H1 (cell line): ENCODE measurements at regions not wholly inside any gene's neighbourhood (a gene's known extent, or its start where the extent isn't known, plus 50 kb on each side); places are given as distances from the start of the nearest gene placed in this dataset.

Experiments
- CTCF ChIA-PET: fragments of 300-600 bp; sonication (Branson Sonifier 250); formaldehyde crosslinking; loops from one replicate; lab custom pipeline; 2021; ENCODE audit not compliant: partially characterized antibody; lab: Charles Lee
- POLR2A ChIA-PET: fragments of 300-600 bp; sonication (Branson Sonifier 250); formaldehyde crosslinking; loops from one replicate; lab custom pipeline; 2021; ENCODE audit warnings: inconsistent platforms; ENCODE audit not compliant: partially characterized antibody; lab: Charles Lee
- DNase-seq, 2 experiments: peaks; one replicate each; pipeline versions ENCODE4 v3.0.0 to v3.0.0-alpha.2; 2010 to 2022; ENCODE audit warnings: low spot score in 2 of 2, low read depth in 1 of 2, mixed read lengths in 1 of 2
- FAIRE-seq: peaks from 2 replicates; lab custom pipeline; 2011; peaks lifted over from hg19 to GRCh38; lab: Jason Lieb, UNC
- H2AFZ ChIP-seq: 2 replicates; pipeline ENCODE4 v1.8.1; 2012; ENCODE audit warnings: low read length, inconsistent platforms
- H2AK5ac ChIP-seq: 2 replicates; pipeline ENCODE4 v1.6.1; 2013; ENCODE audit warnings: low read depth, low read length
- H2BK120ac ChIP-seq: replicated peaks from 2 replicates; pipeline ENCODE3; 2013; ENCODE audit warnings: low read depth, low read length, inconsistent platforms
- H2BK12ac ChIP-seq: 2 replicates; pipeline ENCODE4 v1.6.1; 2013; ENCODE audit warnings: low read depth, low read length
- H2BK15ac ChIP-seq: 2 replicates; pipeline ENCODE4 v1.6.1; 2013; ENCODE audit warnings: low read length
- H2BK20ac ChIP-seq: 2 replicates; pipeline ENCODE4 v1.6.1; 2013; ENCODE audit warnings: low read length
- H2BK5ac ChIP-seq: 2 replicates; pipeline ENCODE4 v1.6.1; 2013; ENCODE audit warnings: low read depth, low read length
- H3K14ac ChIP-seq: 2 replicates; pipeline ENCODE4 v1.6.1; 2013; ENCODE audit warnings: inconsistent platforms; ENCODE audit not compliant: insufficient read length
- H3K18ac ChIP-seq: 2 replicates; pipeline ENCODE4 v1.6.1; 2013; ENCODE audit warnings: low read length; ENCODE audit errors: extremely low read depth
- H3K23ac ChIP-seq: 2 replicates; pipeline ENCODE4 v1.6.1; 2013; ENCODE audit warnings: inconsistent platforms; ENCODE audit not compliant: insufficient read length
- H3K23me2 ChIP-seq: 2 replicates; pipeline ENCODE4 v1.6.1; 2013; ENCODE audit warnings: low read depth, low read length
- H3K27ac ChIP-seq: 2 replicates; pipeline ENCODE4 v1.6.1; 2011; ENCODE audit warnings: low read depth, low read length, inconsistent platforms
- H3K27me3 ChIP-seq, 4 experiments: replicated peaks in 1 of 4; 1 replicate in 1 of 4; 2 replicates in 3 of 4; pipeline versions ENCODE4 v1.6.1 to v1.8.1; 2011 to 2013; ENCODE audit warnings: low read length in 3 of 4, mild to moderate bottlenecking in 3 of 4, inconsistent platforms in 2 of 4, mixed read lengths in 2 of 4, moderate library complexity in 1 of 4; ENCODE audit not compliant: control insufficient read depth in 3 of 4, insufficient read depth in 3 of 4; ENCODE audit errors: extremely low read depth in 1 of 4
- H3K36me3 ChIP-seq, 4 experiments: 2 replicates each; pipeline versions ENCODE4 v1.6.1 to v1.8.1; 2011 to 2013; ENCODE audit warnings: mild to moderate bottlenecking in 4 of 4, low read length in 3 of 4, moderate library complexity in 2 of 4, control low read depth in 1 of 4, inconsistent platforms in 1 of 4; ENCODE audit not compliant: insufficient read depth in 4 of 4, control insufficient read depth in 2 of 4
- H3K4ac ChIP-seq: replicated peaks from 2 replicates; pipeline ENCODE3; 2013; ENCODE audit warnings: low read length, low read depth, mixed read lengths, inconsistent platforms; ENCODE audit not compliant: insufficient read length
- H3K4me1 ChIP-seq, 4 experiments: replicated peaks in 1 of 4; 1 replicate in 1 of 4; 2 replicates in 3 of 4; pipeline versions ENCODE4 v1.6.1 to v1.8.1; 2011 to 2013; ENCODE audit warnings: low read length in 3 of 4, inconsistent platforms in 2 of 4, mixed read lengths in 1 of 4; ENCODE audit not compliant: insufficient read depth in 4 of 4, control insufficient read depth in 3 of 4
- H3K4me2 ChIP-seq, 2 experiments: 2 replicates each; pipeline versions ENCODE4 v1.6.1 to v1.8.1; 2011 to 2013; ENCODE audit warnings: low read depth in 2 of 2, low read length in 2 of 2, control low read depth in 1 of 2, inconsistent platforms in 1 of 2, mild to moderate bottlenecking in 1 of 2; ENCODE audit not compliant: insufficient read depth in 1 of 2
- H3K4me3 ChIP-seq, 4 experiments: fragments of 200-600, 300-600 bp in 1 of 4; sonication (generic), shearing (Covaris generic), sonication (Bioruptor Twin) in 1 of 4; 2 replicates each; pipeline versions ENCODE4 v1.5.1 to v1.8.1; 2011 to 2016; ENCODE audit warnings: low read length in 4 of 4, low read depth in 3 of 4, control low read depth in 2 of 4, inconsistent platforms in 2 of 4, mild to moderate bottlenecking in 2 of 4, mixed read lengths in 1 of 4, moderate library complexity in 1 of 4; ENCODE audit not compliant: insufficient read depth in 2 of 4; ENCODE audit errors: extremely low read depth in 1 of 4
- H3K56ac ChIP-seq: replicated peaks from 2 replicates; pipeline ENCODE3; 2013; ENCODE audit warnings: low read depth, mild to moderate bottlenecking, mixed read lengths, low read length, inconsistent platforms; ENCODE audit not compliant: insufficient read length
- H3K79me1 ChIP-seq: 2 replicates; pipeline ENCODE4 v1.6.1; 2013; ENCODE audit warnings: low read depth, low read length, control low read depth
- H3K79me2 ChIP-seq, 2 experiments: 2 replicates each; pipeline versions ENCODE4 v1.6.1 to v1.8.1; 2012 to 2013; ENCODE audit warnings: low read length in 2 of 2, mild to moderate bottlenecking in 2 of 2, inconsistent platforms in 1 of 2; ENCODE audit not compliant: insufficient read depth in 2 of 2, control insufficient read depth in 1 of 2
- H3K9ac ChIP-seq, 4 experiments: replicated peaks in 1 of 4; 1 replicate in 1 of 4; 2 replicates in 3 of 4; pipeline versions ENCODE4 v1.6.1 to v1.8.1; 2011 to 2013; ENCODE audit warnings: low read depth in 3 of 4, low read length in 3 of 4, control low read depth in 2 of 4, mild to moderate bottlenecking in 2 of 4, moderate library complexity in 2 of 4, inconsistent platforms in 1 of 4; ENCODE audit errors: extremely low read depth in 1 of 4
- H3K9me3 ChIP-seq, 2 experiments: 2 replicates each; pipeline versions ENCODE4 v1.6.1 to v1.8.1; 2012 to 2013; ENCODE audit warnings: mild to moderate bottlenecking in 2 of 2, moderate library complexity in 2 of 2, control low read depth in 1 of 2, inconsistent platforms in 1 of 2, low read depth in 1 of 2, low read length in 1 of 2, mixed read lengths in 1 of 2; ENCODE audit not compliant: insufficient read depth in 2 of 2
- H4K20me1 ChIP-seq, 2 experiments: replicated peaks in 1 of 2; 2 replicates each; pipeline versions ENCODE3 to v1.8.1; 2011 to 2013; ENCODE audit warnings: inconsistent platforms in 2 of 2, low read length in 2 of 2, mild to moderate bottlenecking in 1 of 2; ENCODE audit not compliant: insufficient read depth in 2 of 2, control insufficient read depth in 1 of 2
- H4K5ac ChIP-seq: 2 replicates; pipeline ENCODE4 v1.6.1; 2013; ENCODE audit warnings: low read length, low read depth, mixed read lengths, inconsistent platforms; ENCODE audit not compliant: insufficient read length
- H4K8ac ChIP-seq: 2 replicates; pipeline ENCODE4 v1.8.0; 2013; ENCODE audit warnings: mild to moderate bottlenecking, moderate library complexity, low read length, inconsistent platforms; ENCODE audit not compliant: insufficient read depth; ENCODE audit errors: extremely low read depth
- H4K91ac ChIP-seq: replicated peaks from 2 replicates; pipeline ENCODE3; 2013; ENCODE audit warnings: low read length, mixed read lengths, inconsistent platforms; ENCODE audit not compliant: insufficient read length
- RAD21 ChIP-seq, 2 experiments: IDR thresholded peaks in 1 of 2; conservative IDR thresholded peaks in 1 of 2; 2 replicates each; pipeline ENCODE4 v1.6.1; 2011; ENCODE audit warnings: low read depth in 2 of 2, low read length in 2 of 2, improper control_type of control experiment in 1 of 2, inconsistent platforms in 1 of 2, mild to moderate bottlenecking in 1 of 2, moderate library complexity in 1 of 2
- SP2 ChIP-seq: IDR thresholded peaks from 2 replicates; pipeline ENCODE4 v1.6.1; 2012; ENCODE audit warnings: mild to moderate bottlenecking, low read length, inconsistent platforms
- TBP ChIP-seq: IDR thresholded peaks from 2 replicates; pipeline ENCODE4 v1.6.1; 2011; ENCODE audit warnings: low read depth, low read length, improper control_type of control experiment
- TCF12 ChIP-seq: IDR thresholded peaks from 2 replicates; pipeline ENCODE4 v1.6.1; 2011; ENCODE audit warnings: low read depth, mild to moderate bottlenecking, low read length
- ZNF274 ChIP-seq: IDR thresholded peaks from 2 replicates; pipeline ENCODE4 v1.7.0; 2012; ENCODE audit warnings: low read length, borderline replicate concordance; ENCODE audit errors: extremely low read depth
- WGBS, 2 experiments: shearing (Covaris generic) in 1 of 2; methylation state at CpG; one replicate each; pipeline versions ENCODE4 v1.1.6 to v1.1.7; 2013 to 2015; ENCODE audit warnings: low lambda C conversion rate in 2 of 2, mixed read lengths in 2 of 2, inconsistent platforms in 1 of 2, low coverage in 1 of 2, missing lambda C conversion rate in 1 of 2; ENCODE audit not compliant: insufficient replicate concordance in 2 of 2, insufficient coverage in 1 of 2, insufficient read length in 1 of 2; ENCODE audit errors: extremely low coverage in 1 of 2, missing lambda C conversion rate in 1 of 2; 5-methylcytosine and 5-hydroxymethylcytosine counted together
- TF ChIP-seq, protein P1 (sequence below), 3 experiments: IDR thresholded peaks; 1 replicate in 2 of 3; 2 replicates in 1 of 3; pipeline versions ENCODE4 v1.5.1 to v1.6.1; 2011; ENCODE audit warnings: low read length in 3 of 3, mild to moderate bottlenecking in 3 of 3, inconsistent platforms in 2 of 3, low read depth in 1 of 3, moderate library complexity in 1 of 3; ENCODE audit not compliant: insufficient read depth in 1 of 3; ENCODE audit errors: control extremely low read depth in 1 of 3

DNA sequence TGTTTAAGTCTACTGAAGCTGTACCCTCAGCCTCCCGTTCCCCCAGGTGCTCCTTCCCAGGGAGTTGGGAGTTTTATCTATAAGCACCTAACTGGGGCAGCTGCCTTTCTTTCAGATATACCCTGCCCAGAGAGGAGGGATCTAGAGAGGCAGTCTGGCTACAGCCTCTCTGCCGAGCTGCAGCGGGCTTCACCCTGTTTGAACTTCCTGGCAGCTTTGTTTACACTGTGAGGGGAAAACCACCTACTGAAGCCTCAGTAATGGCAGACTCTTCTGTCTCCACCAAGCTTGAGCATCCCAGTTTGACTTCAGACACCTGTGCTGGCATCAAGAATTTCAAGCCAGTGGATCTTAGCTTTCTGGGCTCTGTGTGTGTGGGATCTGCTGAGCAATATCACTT is 122.5 kb downstream of the MAGEE1 start:
- Histone ChIP-seq H3K9me3 (peaks cover 6 to 8% of the 10 kb centered on the region in 2 experiments; a peak in 3 of 4 replicates), H2BK5ac (no peak overlapping the region), H2AFZ (no peak overlapping the region), H3K9ac (no peak overlapping the region), H3K4me1 (no peaks in the 10 kb centered on the region), H2BK15ac (no peak overlapping the region), H3K27me3 (no peaks in the 10 kb centered on the region), H3K23me2 (no peaks in the 10 kb centered on the region), H3K79me2 (no peaks in the 10 kb centered on the region), H3K27ac (no peak overlapping the region), H4K91ac (no peak overlapping the region), H2AK5ac (no peak overlapping the region), H3K4ac (no peak overlapping the region), H2BK120ac (no peak overlapping the region), H4K8ac (no peak overlapping the region), H2BK12ac (no peak overlapping the region), H3K23ac (no peak overlapping the region), H3K56ac (no peak overlapping the region), H3K4me2 (no peak overlapping the region), H4K5ac (no peak overlapping the region), H3K79me1 (no peaks in the 10 kb centered on the region), H3K36me3 (no peaks in the 10 kb centered on the region), H3K14ac (no peak overlapping the region), H4K20me1 (no peaks in the 10 kb centered on the region), H3K4me3 (no peak overlapping the region), H2BK20ac (no peak overlapping the region), H3K18ac (no peak overlapping the region)
- no peak for FAIRE-seq
- POLR2A ChIA-PET: no interaction called here
- DNase-seq: no peak
- 80% methylated on average over 1 of the region's 3 CpGs; no CpG with 5 or more reads in 1 of the 2 experiments for WGBS, 2 experiments
- CTCF ChIA-PET: interaction anchor here (2.8 kb wide), 1 partner anchor 11 kb away, joined by 8 read pairs; no protein-coding TSS in a partner anchor
- TF ChIP-seq RAD21 (IDR thresholded peaks at IDR 0.05 in 1 of 2, conservative IDR thresholded peaks at IDR 0.05 in 1 of 2; ENCODE audit: low read depth in 2 of 2, low read length in 2 of 2) (no peak), SP2 (no peak), TCF12 (no peak), TBP (no peak), ZNF274 (no peak)
- TF ChIP-seq, protein P1, sequence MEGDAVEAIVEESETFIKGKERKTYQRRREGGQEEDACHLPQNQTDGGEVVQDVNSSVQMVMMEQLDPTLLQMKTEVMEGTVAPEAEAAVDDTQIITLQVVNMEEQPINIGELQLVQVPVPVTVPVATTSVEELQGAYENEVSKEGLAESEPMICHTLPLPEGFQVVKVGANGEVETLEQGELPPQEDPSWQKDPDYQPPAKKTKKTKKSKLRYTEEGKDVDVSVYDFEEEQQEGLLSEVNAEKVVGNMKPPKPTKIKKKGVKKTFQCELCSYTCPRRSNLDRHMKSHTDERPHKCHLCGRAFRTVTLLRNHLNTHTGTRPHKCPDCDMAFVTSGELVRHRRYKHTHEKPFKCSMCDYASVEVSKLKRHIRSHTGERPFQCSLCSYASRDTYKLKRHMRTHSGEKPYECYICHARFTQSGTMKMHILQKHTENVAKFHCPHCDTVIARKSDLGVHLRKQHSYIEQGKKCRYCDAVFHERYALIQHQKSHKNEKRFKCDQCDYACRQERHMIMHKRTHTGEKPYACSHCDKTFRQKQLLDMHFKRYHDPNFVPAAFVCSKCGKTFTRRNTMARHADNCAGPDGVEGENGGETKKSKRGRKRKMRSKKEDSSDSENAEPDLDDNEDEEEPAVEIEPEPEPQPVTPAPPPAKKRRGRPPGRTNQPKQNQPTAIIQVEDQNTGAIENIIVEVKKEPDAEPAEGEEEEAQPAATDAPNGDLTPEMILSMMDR (IDR thresholded peaks at IDR 0.05; ENCODE audit: control extremely low read depth in 1 of 3, insufficient read depth in 1 of 3, low read depth in 1 of 3, low read length in 3 of 3): no peak
